Activated naive CD8-positive, alpha-beta T cell treated with anti-CD3 and anti-CD28 coated beads for 36 hours (primary cell): ENCODE measurements at regions not wholly inside any gene's neighbourhood (a gene's known extent, or its start where the extent isn't known, plus 50 kb on each side); places are given as distances from the start of the nearest gene placed in this dataset.

Experiments used
- DNase-seq: peaks from one replicate; pipeline ENCODE4 v3.0.0; 2021
- H3K27ac Mint-ChIP-seq: one replicate; pipeline ENCODE4 v1.8.0; 2022; ENCODE audit warnings: mild to moderate bottlenecking, moderate library complexity, mixed read lengths
- H3K27me3 Mint-ChIP-seq: one replicate; pipeline ENCODE4 v1.8.0; 2022; ENCODE audit warnings: mild to moderate bottlenecking, mixed read lengths
- H3K36me3 Mint-ChIP-seq: one replicate; pipeline ENCODE4 v1.8.0; 2021; ENCODE audit warnings: mild to moderate bottlenecking, mixed read lengths
- H3K4me1 Mint-ChIP-seq: one replicate; pipeline ENCODE4 v1.8.0; 2021; ENCODE audit warnings: mixed read lengths
- H3K4me3 Mint-ChIP-seq: one replicate; pipeline ENCODE4 v1.8.0; 2022; ENCODE audit warnings: mild to moderate bottlenecking, moderate library complexity, mixed read lengths
- H3K9me3 Mint-ChIP-seq: one replicate; pipeline ENCODE4 v1.8.0; 2022; ENCODE audit warnings: mixed read lengths

- no peaks in the 10 kb centered on the region for H3K27me3 Mint-ChIP-seq
- no peaks in the 10 kb centered on the region for H3K4me1 Mint-ChIP-seq
- H3K4me3 Mint-ChIP-seq: no peak overlapping the region
- DNase-seq: no peak
- no peaks in the 10 kb centered on the region for H3K9me3 Mint-ChIP-seq
- H3K27ac Mint-ChIP-seq: no peak overlapping the region
- no peaks in the 10 kb centered on the region for H3K36me3 Mint-ChIP-seq
Measured at GRCh38 chr2:120949027-120949956, 213.6 kb downstream of the GLI2 start.

DNA sequence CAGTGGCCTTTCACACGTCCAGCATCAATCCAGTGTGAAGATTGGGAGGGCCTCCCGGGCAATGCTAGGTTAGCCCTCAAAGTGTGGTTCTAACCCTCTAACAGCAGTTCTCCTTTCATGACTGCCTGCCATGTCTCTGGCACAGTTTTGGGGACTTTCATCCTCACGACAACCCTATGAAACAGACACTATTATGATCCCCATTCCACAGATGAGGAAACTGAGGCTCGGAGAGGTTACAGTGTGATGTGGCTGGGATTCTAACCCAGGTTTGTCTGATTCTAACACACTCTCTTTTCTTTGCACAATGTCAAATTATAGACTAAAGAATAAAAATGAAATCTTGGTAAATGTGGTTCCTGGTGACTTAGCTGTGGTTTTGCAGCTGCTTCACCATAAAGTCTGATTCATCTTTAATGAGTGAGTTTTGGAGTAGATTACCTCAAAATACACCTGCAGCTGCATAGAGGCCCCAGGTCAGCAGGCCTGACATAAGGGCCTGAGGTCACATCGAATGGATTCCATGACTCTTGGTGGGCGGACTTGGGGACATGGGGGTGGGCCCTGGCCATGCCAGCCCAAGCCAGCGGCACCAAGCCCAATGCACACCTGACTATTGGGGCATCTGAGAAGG is 214.4 kb downstream of the GLI2 start:
- H3K27ac Mint-ChIP-seq: no peak overlapping the region
- no peaks in the 10 kb centered on the region for H3K27me3 Mint-ChIP-seq
- no peak for DNase-seq
- H3K4me1 Mint-ChIP-seq: no peaks in the 10 kb centered on the region
- no peak overlapping the region for H3K4me3 Mint-ChIP-seq
- H3K9me3 Mint-ChIP-seq: no peaks in the 10 kb centered on the region
- H3K36me3 Mint-ChIP-seq: no peaks in the 10 kb centered on the region

GRCh38 chr2:120951693-120952092 is 216.0 kb downstream of the GLI2 start:
- H3K36me3 Mint-ChIP-seq: no peaks in the 10 kb centered on the region

GRCh38 chr2:120952318-120952717 is 216.7 kb downstream of the GLI2 start:
- Mint-ChIP-seq H3K4me1 (no peaks in the 10 kb centered on the region), H3K36me3 (no peaks in the 10 kb centered on the region), H3K27ac (no peak overlapping the region), H3K9me3 (no peaks in the 10 kb centered on the region), H3K27me3 (no peaks in the 10 kb centered on the region), H3K4me3 (no peak overlapping the region)
- no peak for DNase-seq

More at GRCh38 chr2:120951693-120952092, 216.0 kb downstream of the GLI2 start:
- no peak overlapping the region for H3K4me3 Mint-ChIP-seq
- no peaks in the 10 kb centered on the region for H3K27me3 Mint-ChIP-seq
- no peak for DNase-seq
- H3K4me1 Mint-ChIP-seq: no peaks in the 10 kb centered on the region
- H3K9me3 Mint-ChIP-seq: no peaks in the 10 kb centered on the region
- H3K27ac Mint-ChIP-seq: no peak overlapping the region

- Mint-ChIP-seq H3K4me3 (no peak overlapping the region), H3K9me3 (no peaks in the 10 kb centered on the region), H3K4me1 (no peaks in the 10 kb centered on the region), H3K27me3 (no peaks in the 10 kb centered on the region), H3K27ac (no peak overlapping the region), H3K36me3 (no peaks in the 10 kb centered on the region)
- DNase-seq: no peak
Measured at GRCh38 chr2:120953066-120953756, 217.5 kb downstream of the GLI2 start.

GRCh38 chr2:120953843-120954584 is 218.3 kb downstream of the GLI2 start:
- Mint-ChIP-seq H3K9me3 (no peaks in the 10 kb centered on the region), H3K36me3 (no peaks in the 10 kb centered on the region), H3K4me3 (no peak overlapping the region), H3K27me3 (no peaks in the 10 kb centered on the region), H3K4me1 (no peaks in the 10 kb centered on the region), H3K27ac (no peak overlapping the region)
- DNase-seq: no peak

- H3K36me3 Mint-ChIP-seq: no peaks in the 10 kb centered on the region
- no peaks in the 10 kb centered on the region for H3K4me1 Mint-ChIP-seq
- DNase-seq: no peak
- no peak overlapping the region for H3K4me3 Mint-ChIP-seq
- no peaks in the 10 kb centered on the region for H3K9me3 Mint-ChIP-seq
- H3K27ac Mint-ChIP-seq: no peak overlapping the region
- H3K27me3 Mint-ChIP-seq: no peaks in the 10 kb centered on the region
Measured at GRCh38 chr2:120954939-120955338, 219.3 kb downstream of the GLI2 start.

DNA sequence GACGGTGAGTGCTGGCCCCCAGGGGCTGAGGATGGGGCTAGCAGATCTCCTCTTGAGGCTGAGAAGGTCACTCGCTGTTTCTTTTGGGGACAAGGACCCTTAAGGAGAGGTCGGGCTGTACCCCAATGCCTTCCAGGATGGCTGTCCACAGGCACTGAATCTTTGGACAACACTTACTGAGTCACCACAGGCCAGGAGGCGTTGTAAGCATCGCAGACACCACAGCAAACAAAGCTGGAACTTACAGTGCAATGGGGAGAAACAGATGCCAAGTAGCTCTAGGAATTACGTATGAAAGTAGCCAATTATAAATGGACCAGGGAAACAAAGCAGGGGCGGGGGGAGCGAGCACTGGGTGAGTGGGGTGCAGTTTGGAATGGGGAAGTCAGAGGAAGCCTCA is 219.8 kb downstream of the GLI2 start:
- H3K36me3 Mint-ChIP-seq: no peaks in the 10 kb centered on the region

DNA sequence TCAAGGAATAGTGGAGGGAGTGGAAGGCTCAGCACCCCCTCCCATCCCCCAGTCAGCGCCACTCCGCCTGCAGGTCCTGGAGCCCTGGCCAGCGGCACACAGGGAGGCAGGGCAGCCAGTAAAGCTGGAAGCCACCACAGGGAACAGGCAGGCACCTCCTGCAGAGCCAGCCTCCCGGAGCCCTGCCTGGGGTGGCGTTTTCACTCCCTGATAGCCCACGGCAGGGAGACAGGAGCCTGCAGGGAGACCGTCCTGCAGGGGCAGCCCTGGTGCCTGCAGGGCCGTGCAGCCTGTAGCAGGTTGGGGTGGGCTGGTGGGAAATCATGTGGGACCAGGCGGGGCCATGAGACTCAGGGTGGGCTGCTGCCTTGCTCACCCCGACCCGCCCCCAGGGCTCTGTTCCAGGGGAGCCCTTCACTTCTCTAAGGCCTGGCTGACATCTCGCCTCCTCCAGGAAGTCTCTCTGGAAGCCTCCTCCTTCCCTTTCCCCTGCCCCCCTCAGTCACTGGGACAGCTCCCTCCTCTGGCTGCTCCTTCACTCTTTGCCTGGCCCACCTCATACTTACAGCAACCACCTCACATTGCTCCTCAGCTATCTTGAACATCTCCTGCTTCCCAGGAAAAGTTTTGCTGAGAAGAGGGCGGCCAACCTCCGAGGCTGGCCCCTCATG is 221.0 kb downstream of the GLI2 start:
- no peaks in the 10 kb centered on the region for H3K27me3 Mint-ChIP-seq
- H3K27ac Mint-ChIP-seq: no peak overlapping the region
- H3K36me3 Mint-ChIP-seq: no peaks in the 10 kb centered on the region
- H3K9me3 Mint-ChIP-seq: no peaks in the 10 kb centered on the region
- no peaks in the 10 kb centered on the region for H3K4me1 Mint-ChIP-seq
- no peak overlapping the region for H3K4me3 Mint-ChIP-seq
- DNase-seq: no peak

More for the DNA sequence above, 219.8 kb downstream of the GLI2 start:
- no peaks in the 10 kb centered on the region for H3K9me3 Mint-ChIP-seq
- no peak overlapping the region for H3K4me3 Mint-ChIP-seq
- H3K27me3 Mint-ChIP-seq: no peaks in the 10 kb centered on the region
- DNase-seq: no peak
- H3K4me1 Mint-ChIP-seq: no peaks in the 10 kb centered on the region
- no peak overlapping the region for H3K27ac Mint-ChIP-seq

DNA sequence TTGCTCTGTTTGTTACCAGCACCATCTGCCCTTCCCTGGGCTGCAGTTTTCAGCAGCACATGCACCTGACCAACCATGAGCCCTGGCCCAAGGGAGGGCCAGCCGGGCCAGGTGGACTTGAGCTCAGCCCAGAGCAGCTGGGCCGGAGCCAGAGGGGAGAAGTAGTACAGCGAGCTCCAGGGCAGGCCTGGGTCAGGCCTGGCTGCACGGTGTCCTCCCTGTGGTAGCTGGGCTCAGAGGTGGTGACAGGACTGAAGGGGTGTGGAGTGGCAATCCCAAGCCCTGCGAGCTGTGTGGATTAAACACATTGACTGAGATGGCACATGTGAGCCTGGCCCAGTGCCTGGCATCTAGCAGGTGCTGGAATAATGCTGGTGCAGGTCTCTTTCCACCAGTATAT is 222.2 kb downstream of the GLI2 start:
- no peak overlapping the region for H3K27ac Mint-ChIP-seq
- no peak overlapping the region for H3K4me3 Mint-ChIP-seq
- no peaks in the 10 kb centered on the region for H3K4me1 Mint-ChIP-seq
- H3K36me3 Mint-ChIP-seq: no peaks in the 10 kb centered on the region
- no peaks in the 10 kb centered on the region for H3K9me3 Mint-ChIP-seq
- H3K27me3 Mint-ChIP-seq: no peaks in the 10 kb centered on the region
- no peak for DNase-seq

GRCh38 chr2:120958623-120959366 is 223.1 kb downstream of the GLI2 start:
- no peak overlapping the region for H3K27ac Mint-ChIP-seq
- H3K36me3 Mint-ChIP-seq: no peaks in the 10 kb centered on the region
- H3K4me1 Mint-ChIP-seq: no peaks in the 10 kb centered on the region
- no peaks in the 10 kb centered on the region for H3K27me3 Mint-ChIP-seq
- no peak for DNase-seq
- no peaks in the 10 kb centered on the region for H3K9me3 Mint-ChIP-seq
- H3K4me3 Mint-ChIP-seq: no peak overlapping the region

DNA sequence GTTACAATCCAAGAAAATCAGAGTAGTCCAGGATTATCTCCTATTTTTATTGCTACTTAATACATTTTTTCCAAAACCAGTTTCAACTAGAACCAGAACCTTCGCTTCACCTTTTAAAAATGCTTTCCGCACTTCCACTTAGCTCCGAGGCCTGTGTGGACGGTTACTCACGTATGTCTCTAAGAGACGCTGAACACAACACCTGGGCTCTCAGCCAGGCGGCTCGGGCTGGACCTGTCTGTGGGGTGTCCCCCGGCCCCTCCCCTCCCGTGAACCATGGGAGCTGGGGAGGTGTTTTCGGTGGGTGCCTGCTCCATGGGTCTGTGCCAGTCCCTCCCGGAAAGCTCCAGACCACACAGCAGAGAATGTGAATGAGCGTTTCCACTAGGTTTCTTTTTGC is 223.8 kb downstream of the GLI2 start:
- Mint-ChIP-seq H3K27me3 (no peaks in the 10 kb centered on the region), H3K4me3 (no peak overlapping the region), H3K9me3 (no peaks in the 10 kb centered on the region), H3K36me3 (no peaks in the 10 kb centered on the region), H3K4me1 (no peaks in the 10 kb centered on the region), H3K27ac (no peak overlapping the region)
- no peak for DNase-seq

GRCh38 chr2:120960770-120961366 is 225.2 kb downstream of the GLI2 start:
- Mint-ChIP-seq H3K4me1 (no peaks in the 10 kb centered on the region), H3K9me3 (no peaks in the 10 kb centered on the region), H3K27ac (no peak overlapping the region), H3K4me3 (no peak overlapping the region), H3K36me3 (no peaks in the 10 kb centered on the region), H3K27me3 (no peaks in the 10 kb centered on the region)
- no peak for DNase-seq

DNA sequence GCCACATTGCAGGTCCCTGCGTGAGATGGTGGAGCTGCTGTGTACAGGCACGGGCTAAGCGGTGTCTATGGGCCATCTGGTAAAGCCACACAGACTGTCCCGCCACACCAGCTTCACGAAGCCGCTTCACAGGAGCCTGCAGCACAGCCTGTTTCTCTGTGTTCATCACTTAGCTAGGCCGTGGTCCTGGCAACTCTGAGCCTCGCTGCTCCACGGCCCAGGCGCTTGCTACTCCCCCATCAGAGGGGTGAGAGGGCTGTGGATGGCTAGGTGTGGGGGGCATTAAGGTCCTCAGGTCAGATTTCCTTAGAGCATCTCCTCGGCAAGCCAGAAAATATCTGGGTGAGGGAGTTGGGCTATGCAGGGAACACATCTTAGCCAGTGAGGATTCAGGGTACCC is 225.7 kb downstream of the GLI2 start:
- H3K9me3 Mint-ChIP-seq: no peaks in the 10 kb centered on the region
- H3K4me1 Mint-ChIP-seq: no peaks in the 10 kb centered on the region

More for the DNA sequence above, 225.7 kb downstream of the GLI2 start:
- H3K36me3 Mint-ChIP-seq: no peaks in the 10 kb centered on the region
- DNase-seq: no peak
- no peaks in the 10 kb centered on the region for H3K27me3 Mint-ChIP-seq
- H3K4me3 Mint-ChIP-seq: no peak overlapping the region
- H3K27ac Mint-ChIP-seq: no peak overlapping the region
